NCI-H2196 treated with DMSO at 0.1 percent for 48 hours (cell line): ENCODE measurements at regions not wholly inside any gene's neighbourhood (a gene's known extent, or its start where the extent isn't known, plus 50 kb on each side); places are given as distances from the start of the nearest gene placed in this dataset.

Experiments used
- DNase-seq: peaks from one replicate; lab custom pipeline; 2025; ENCODE audit not compliant: unreplicated experiment; lab: John Stamatoyannopoulos, UW

GRCh38 chr16:73326770-73327470 lies 279.0 kb upstream of the ZFHX3 start:
- DNase-seq: no peak

DNA sequence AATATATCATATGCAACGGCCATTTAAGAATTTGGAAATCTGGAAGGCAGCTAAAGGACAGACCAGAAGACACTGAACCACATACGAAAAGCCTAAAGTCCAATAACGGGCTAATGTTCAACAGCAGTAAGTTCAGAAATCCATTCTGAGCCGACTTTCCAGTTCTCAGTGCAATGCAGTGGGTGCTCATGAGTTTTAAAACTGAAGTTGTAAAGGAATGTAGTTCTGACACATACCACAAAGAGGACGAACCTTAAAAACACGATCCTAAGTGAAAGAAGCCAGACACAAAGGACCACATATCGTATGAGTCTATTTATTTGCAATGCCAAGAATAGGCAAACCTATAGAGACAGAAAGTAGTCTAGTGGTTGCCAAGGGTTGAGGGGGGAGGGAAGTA lies 278.3 kb upstream of the ZFHX3 start:
- no peak for DNase-seq

DNA sequence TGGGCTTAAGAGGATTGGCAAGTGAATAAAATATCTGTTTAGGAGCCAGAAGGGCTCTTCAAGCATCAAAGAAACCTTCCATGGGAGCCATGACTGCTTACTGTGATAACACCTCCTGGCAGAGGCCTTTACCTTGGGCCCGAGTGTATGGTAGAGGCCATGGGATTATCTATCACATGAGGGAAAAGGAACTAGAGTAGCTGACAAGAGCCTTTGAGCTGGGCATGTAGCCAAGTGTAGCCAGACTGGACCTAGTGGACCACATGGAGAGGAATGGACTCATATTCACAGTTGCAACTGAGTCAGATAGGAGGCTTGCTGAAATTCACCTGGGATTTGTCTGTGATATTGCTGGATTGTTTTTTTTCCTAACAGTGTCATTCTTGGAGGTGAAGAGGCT lies 276.0 kb upstream of the ZFHX3 start:
- no peak for DNase-seq

GRCh38 chr16:73322856-73323255 lies 274.9 kb upstream of the ZFHX3 start:
- no peak for DNase-seq

- DNase-seq: no peak
Observed at GRCh38 chr16:73321853-73322252, 273.9 kb upstream of the ZFHX3 start.

DNA sequence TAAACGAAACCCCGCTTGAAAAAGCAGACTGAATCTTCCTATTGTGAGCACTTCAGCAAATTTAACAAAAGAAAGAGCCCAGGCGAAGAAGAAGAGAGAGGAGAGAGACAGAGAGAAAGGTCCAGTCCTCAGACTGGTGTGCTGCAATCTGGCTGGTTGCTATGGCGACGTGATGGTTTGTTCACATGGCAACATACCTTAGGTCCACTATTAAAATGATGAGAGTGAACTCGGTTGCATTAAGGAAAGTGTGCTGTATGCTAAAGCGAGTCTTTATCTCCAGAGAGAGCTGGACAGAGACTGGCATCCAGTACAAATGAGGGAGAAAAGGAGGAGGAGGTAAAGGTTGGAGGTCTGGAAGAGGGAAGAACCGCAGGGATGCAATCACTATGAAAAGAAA lies 271.8 kb upstream of the ZFHX3 start:
- no peak for DNase-seq

GRCh38 chr16:73319261-73319660 lies 271.3 kb upstream of the ZFHX3 start:
- no peak for DNase-seq

GRCh38 chr16:73317321-73317857 lies 269.5 kb upstream of the ZFHX3 start:
- DNase-seq: no peak

GRCh38 chr16:73315645-73316044 lies 267.7 kb upstream of the ZFHX3 start:
- DNase-seq: no peak

- no peak for DNase-seq
Observed at GRCh38 chr16:73313950-73314349, 266.0 kb upstream of the ZFHX3 start.

DNA sequence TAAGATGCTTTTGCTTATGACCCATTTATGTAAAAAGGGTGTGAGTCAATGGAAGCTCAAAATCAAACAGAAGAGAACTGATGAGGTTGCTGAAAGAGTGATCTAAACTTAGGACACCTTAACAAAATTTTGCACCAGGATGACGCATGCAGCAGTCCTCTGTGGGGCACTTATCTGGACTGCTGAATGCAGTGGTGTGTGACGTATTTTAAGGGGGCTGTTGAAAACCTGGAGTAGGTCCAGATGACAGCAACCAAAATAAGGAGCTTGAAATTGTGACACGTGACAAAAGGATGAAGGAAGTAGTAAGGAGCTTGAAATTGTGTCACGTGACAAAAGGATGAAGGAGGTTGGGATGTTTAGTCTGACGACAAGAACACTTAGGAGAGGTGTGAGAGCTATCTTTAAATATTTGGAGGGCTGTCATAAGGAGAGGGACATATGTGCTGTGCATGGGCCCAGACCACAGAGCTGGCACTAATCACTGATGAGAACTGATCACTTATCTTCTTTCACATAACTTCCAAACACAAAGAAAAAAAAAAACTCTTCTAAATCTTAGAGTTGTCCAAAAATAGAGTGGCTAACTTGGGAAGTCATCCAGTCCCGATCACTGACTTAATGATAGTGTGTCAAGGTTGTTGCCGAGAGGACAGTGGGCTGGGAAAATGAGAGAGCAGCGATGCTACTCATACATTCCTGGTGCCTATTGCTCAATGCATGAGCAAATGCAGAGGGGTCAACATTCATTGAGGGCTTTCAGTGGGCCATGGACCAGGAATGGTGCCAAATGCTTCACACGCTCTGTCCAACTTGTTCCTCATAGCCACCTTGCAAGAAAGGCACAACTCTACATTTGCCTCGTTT lies 264.2 kb upstream of the ZFHX3 start:
- DNase-seq: no peak

- DNase-seq: no peak
Observed at GRCh38 chr16:73308771-73309170, 260.8 kb upstream of the ZFHX3 start.

DNA sequence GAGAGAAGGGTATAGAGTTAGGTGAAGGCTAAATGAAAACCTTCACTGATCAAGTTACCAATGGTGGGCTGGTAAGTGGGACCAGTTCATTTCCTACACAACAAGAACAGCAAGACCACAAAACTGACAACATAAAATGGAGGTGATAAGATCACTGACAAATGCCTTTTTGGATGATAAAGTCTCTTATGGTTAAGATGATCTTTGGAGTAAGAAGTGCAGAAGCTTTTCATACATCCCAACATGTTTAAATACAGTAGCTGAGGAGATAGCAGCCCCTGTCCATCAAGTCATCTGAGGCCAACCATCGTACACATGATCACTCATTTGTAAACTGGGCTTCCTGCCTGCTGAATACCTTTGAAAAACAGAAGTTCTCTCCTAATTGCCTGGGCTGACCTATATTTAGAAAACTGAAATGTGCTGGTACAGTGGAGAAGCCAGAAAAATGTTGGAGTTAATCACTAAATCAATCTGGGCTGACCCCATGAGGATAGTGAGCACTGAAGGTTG lies 259.0 kb upstream of the ZFHX3 start:
- no peak for DNase-seq

DNA sequence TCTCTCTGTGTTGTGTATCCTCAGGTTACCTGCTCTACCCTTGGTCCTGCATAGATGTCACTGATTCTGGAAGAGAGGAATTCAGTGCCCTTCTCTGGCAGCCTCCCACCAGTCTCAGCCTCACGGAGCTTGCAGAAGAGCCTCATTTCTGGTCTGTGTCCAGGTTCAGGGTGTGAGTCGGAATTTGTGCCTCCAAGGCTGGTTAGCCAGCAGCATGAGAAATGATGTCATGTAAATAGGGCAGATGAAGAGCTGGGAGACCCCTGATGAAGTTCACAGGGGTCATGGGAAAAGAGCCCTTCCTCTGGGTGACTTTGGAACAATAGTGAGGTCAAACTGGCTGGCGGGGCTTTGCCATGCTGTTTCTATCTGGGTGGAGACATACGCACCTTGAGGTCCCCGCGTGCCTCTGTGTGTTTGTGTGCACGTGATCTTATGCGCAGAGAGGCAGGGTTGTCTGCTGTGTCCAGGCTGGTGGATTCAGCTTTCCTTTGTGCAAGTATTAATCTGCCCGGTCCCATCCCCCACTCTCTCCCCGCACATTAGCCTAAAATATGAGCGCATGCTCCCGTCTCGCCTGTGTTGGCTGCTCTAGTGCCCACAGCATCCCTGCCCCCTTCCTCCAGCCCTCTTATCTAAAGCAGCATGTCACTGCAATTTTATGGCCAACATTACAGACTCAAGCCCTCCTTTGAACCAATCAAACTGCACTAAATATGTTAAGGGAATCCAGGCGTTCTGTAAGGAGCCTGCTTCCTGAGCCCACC lies 256.3 kb upstream of the ZFHX3 start:
- no peak for DNase-seq

GRCh38 chr16:73302942-73303341 lies 255.0 kb upstream of the ZFHX3 start:
- DNase-seq: no peak

DNA sequence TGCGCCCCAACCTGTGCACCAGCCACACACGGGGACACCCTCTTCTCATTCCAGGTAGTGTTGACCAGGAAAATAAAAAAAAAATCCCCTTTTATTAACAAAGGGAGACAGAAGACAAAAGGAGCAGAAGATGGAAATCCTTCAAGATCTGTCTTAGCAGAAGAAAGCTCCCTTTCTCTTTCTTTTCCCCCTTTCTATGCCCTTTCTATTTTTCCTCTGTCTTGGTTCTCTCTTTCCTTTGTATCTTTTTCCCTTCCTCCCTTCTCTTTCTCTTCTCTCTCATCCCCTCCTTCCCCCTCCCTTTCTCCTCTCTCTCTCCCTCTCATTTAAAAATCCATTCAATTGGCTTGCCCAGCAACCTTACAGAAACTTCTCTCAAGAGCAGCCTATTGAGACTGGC lies 254.1 kb upstream of the ZFHX3 start:
- DNase-seq: no peak

- no peak for DNase-seq
Observed at GRCh38 chr16:73299346-73299745, 251.4 kb upstream of the ZFHX3 start.

DNA sequence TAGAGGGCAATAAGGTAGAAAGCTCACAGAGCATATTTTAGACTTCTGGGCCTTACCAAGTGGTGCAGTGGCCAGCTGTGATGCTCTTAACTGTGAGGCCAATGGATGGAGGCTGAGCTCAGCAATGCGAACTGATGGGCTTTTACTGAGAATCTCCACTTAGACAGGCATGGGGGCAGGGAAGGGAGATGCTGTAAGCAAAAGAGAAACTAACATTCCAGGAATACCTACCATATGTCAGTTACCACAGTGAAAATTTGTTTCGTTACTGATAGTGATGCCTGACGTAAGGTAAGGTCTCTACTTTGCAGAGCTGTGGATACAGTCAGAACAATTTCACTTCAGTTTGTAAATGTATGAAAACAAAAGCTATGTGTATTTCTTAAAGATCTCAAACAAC lies 250.6 kb upstream of the ZFHX3 start:
- DNase-seq: no peak

- no peak for DNase-seq
Observed at GRCh38 chr16:73290258-73290657, 242.3 kb upstream of the ZFHX3 start.

- DNase-seq: no peak
Observed at GRCh38 chr16:73289232-73289631, 241.3 kb upstream of the ZFHX3 start.

DNA sequence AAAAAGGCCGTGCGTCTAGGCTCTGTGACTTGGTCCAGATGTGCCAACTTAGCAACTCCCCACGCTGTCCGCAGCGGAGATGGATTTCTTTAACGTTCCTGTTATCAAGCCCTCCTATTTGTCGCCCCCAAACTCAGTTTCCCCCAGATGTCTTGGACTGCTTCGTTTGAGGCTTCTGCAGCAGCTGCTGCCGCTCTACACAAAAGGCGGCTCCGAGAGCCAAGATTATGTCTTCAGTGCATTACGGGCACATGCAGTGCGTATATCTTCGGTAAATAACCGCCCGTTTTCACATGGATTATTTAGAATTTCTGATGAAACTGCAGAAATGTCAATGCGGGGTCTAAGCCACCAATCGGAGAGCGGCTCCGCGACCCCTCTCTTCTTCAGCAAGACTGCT lies 240.6 kb upstream of the ZFHX3 start:
- DNase-seq: no peak
